GM13977 (cell line): ENCODE measurements at regions not wholly inside any gene's neighbourhood (a gene's known extent, or its start where the extent isn't known, plus 50 kb on each side); places are given as distances from the start of the nearest gene placed in this dataset.
A peak's percentile ranks its signal among the peaks of the same experiment; 100 is the strongest.
"Not testable (repeated sequence)": the region's sequence is repeated elsewhere in the genome, so short reads cannot be mapped to it uniquely, and the experiment has no call there.

Source experiments
- DNase-seq: peaks from one replicate; pipeline ENCODE4 v3.0.0; 2012; ENCODE audit warnings: low spot score
- in situ Hi-C: fragments of 300-500 bp; cut with MboI; formaldehyde crosslinking; loops from one replicate; pipeline ENCODE4 v1.12.0; 2022; ENCODE audit warnings: low sequenced_read_pairs, low pct_unique_long_range_greater_than_20kb, mixed read lengths, inconsistent platforms; ENCODE audit not compliant: unreplicated experiment
- TF ChIP-seq, protein P1 (sequence below): IDR thresholded peaks from 2 replicates; pipeline ENCODE4 v1.5.1; 2012; ENCODE audit warnings: mild to moderate bottlenecking, control low read depth; ENCODE audit not compliant: insufficient read depth; ENCODE audit errors: extremely low read depth, missing control alignments

DNA sequence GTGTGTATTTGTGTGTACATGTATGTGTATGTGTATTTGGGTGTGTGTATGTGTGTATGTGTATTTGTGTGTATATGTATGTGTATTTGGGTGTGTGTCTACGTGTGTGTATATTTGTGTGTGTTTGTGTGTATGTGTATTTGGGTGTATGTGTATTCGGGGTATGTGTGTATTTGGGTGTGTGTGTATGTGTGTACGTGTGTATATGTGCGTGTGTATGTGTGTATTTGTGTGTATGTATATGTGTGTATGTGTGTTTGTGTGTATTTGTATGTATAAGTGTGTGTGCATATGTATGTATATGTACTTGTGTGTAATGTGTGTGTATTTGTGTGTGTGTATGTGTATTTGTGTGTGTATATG, 62.0 kb downstream of the HAPSTR1 start:
- no peak for DNase-seq
- TF ChIP-seq, protein P1, sequence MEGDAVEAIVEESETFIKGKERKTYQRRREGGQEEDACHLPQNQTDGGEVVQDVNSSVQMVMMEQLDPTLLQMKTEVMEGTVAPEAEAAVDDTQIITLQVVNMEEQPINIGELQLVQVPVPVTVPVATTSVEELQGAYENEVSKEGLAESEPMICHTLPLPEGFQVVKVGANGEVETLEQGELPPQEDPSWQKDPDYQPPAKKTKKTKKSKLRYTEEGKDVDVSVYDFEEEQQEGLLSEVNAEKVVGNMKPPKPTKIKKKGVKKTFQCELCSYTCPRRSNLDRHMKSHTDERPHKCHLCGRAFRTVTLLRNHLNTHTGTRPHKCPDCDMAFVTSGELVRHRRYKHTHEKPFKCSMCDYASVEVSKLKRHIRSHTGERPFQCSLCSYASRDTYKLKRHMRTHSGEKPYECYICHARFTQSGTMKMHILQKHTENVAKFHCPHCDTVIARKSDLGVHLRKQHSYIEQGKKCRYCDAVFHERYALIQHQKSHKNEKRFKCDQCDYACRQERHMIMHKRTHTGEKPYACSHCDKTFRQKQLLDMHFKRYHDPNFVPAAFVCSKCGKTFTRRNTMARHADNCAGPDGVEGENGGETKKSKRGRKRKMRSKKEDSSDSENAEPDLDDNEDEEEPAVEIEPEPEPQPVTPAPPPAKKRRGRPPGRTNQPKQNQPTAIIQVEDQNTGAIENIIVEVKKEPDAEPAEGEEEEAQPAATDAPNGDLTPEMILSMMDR, result no peak
- in situ Hi-C loops, result no loop called here

DNA sequence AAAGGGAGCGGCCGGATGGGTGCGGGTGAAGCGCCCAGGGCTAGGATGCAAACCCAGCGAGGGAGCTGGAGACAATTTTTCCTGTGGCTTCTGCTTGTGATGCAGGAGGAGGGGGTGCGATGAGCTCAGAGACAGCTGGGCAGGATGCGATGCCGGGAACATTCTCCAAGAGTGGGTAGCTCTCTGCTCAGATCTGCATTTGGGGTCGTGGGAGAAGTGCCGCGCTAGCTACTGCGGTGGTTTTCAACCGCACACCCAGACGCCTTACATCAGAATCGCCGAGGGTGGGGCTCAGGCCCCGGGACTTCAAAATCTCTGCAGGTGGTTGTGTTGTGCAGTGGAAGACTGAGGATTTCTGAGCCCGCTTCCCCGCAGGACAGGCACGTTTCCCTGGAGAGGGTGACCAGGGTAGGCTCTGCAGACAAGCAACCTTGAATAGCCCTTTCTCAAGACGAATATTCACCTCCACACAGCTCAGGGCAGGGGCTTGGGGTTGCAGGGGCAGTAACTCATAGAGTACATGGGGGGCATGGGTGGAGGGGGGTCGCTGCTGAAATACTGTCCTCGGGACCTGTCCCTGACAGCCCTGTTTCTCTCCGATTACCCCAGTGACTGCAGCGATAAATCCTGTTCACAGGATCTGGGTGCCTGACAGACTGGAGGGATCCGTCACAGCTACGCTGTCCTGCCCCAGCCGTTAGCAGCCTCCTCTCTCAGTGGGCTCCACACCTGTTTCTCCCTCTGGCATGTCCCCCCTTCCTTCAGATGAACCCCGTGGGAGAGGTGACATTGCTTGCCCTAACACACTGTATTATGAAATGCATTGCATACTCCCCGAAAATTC, 63.3 kb downstream of the HAPSTR1 start:
- TF ChIP-seq, protein P1, result no peak
- in situ Hi-C loops, result no loop called here
- no peak for DNase-seq

- in situ Hi-C loops, result no loop called here
- TF ChIP-seq, protein P1, result no peak
- DNase-seq, result no peak
Measured at GRCh38 chr16:9155871-9156270, 64.4 kb downstream of the HAPSTR1 start.

DNA sequence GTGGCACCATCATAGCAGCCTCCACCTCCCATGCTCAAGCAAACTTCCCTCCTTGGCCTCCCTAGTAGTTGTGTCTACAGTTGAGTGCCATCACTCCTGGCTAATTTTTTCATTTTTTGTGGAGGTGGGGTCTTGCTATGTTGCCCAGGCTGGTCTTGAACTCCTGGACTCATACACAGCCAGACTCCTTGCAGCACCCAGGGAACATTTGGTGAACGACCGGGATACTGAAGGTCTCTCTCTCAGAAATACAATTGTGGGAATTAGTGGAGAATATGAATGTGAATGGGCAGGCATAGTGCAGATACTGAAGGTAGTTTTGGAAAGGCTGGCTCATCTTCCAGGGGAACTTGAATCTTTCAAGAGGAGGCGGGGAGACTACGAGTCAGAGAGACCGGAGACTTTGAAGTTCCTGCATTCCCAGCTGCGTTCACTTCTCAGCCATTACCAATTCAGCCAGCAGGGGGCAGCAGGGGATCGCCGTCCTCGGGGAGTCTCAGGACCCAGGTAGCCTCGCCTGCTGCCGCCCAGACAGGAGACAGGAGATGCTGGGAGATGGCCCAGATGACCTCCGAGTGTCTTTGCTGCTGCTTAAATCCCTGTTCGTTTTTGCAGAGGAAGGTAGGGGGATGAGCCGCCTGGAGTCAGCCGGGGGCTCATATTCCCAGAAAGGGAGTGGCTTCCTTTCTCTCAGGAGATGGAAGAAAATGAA, 68.6 kb downstream of the HAPSTR1 start:
- TF ChIP-seq, protein P1, result peak; percentile 64
- in situ Hi-C loops, result no loop called here
- peak; percentile 63 for DNase-seq

DNA sequence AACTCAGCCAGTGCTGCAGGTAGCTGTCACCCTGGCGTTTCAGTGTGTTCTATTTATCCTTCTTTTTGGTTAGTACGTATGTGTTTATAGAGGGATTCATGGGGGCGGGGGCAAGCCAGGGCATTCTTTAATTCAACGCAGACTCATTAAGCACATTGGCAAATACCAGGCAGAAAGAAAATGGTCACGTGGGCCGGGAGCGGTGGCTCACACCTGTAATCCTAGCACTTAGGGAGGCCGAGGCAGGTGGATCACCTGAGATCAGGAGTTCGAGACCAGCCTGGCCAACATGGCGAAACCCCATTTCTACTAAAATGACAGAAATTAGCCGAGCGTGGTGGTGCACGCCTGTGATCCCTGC, 69.1 kb downstream of the HAPSTR1 start:
- TF ChIP-seq, protein P1, result no peak
- in situ Hi-C loops, result no loop called here
- no peak for DNase-seq

GRCh38 chr16:9165681-9166080, 74.2 kb downstream of the HAPSTR1 start:
- DNase-seq, result no peak
- TF ChIP-seq, protein P1, result no peak
- in situ Hi-C loops, result no loop called here

GRCh38 chr16:9166326-9166993, 75.0 kb downstream of the HAPSTR1 start:
- in situ Hi-C loops, DNase-seq: not testable (repeated sequence)
